ENCODE measurements at regions not wholly inside any gene's neighbourhood (a gene's known extent, or its start where the extent isn't known, plus 50 kb on each side); places are given as distances from the start of the nearest gene placed in this dataset.

DNA sequence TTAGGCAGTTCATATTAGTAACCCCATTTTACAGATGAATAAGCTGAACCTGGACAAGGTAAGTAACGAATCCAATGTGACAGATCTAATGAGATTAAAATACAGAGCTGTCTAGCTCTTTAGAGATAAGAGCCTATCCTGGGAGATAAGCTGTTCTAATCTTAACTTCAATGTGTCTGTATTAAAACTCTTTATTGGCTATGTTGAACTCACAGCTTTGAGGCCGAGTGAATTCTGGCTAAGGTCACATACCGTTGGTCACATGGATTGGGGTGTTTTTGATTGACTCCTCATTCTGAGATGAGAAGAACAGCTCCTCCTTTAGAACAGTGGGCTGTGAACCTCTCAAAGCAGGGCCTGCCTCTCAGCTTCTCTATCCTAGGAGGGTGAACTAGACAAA lies 113.4 kb upstream of the EEPD1 start:
- no peak overlapping the region for H3K4me3 ChIP-seq (ENCODE audit: low read depth in 2 of 2, low read length in 2 of 2)
- H3K36me3 ChIP-seq (ENCODE audit: control insufficient read depth, insufficient read depth, low read length) = no peaks in the 10 kb centered on the region
- peak overlapping the region; percentile 53; the same call in 1 of the 2 replicates for H3K27ac ChIP-seq (ENCODE audit: low read length)
- peaks cover 31% of the 10 kb centered on the region for H3K4me1 ChIP-seq (ENCODE audit: control insufficient read depth, insufficient read depth, low read length)
- no peaks in the 10 kb centered on the region for H3K9me3 ChIP-seq (ENCODE audit: control insufficient read depth, insufficient read depth, low read depth, low read length)
- no peak for ATAC-seq
- no peak for TF ChIP-seq POLR2AphosphoS5 (IDR thresholded peaks at IDR 0.05; ENCODE audit: low read depth, low read length)
- TF ChIP-seq TCF7L2 (IDR thresholded peaks at IDR 0.05; ENCODE audit: low read depth, low read length) = no peak
- TF ChIP-seq SIN3A (IDR thresholded peaks at IDR 0.05; ENCODE audit: borderline replicate concordance, insufficient read depth, low read depth, low read length) = no peak
- TF ChIP-seq, protein P1, sequence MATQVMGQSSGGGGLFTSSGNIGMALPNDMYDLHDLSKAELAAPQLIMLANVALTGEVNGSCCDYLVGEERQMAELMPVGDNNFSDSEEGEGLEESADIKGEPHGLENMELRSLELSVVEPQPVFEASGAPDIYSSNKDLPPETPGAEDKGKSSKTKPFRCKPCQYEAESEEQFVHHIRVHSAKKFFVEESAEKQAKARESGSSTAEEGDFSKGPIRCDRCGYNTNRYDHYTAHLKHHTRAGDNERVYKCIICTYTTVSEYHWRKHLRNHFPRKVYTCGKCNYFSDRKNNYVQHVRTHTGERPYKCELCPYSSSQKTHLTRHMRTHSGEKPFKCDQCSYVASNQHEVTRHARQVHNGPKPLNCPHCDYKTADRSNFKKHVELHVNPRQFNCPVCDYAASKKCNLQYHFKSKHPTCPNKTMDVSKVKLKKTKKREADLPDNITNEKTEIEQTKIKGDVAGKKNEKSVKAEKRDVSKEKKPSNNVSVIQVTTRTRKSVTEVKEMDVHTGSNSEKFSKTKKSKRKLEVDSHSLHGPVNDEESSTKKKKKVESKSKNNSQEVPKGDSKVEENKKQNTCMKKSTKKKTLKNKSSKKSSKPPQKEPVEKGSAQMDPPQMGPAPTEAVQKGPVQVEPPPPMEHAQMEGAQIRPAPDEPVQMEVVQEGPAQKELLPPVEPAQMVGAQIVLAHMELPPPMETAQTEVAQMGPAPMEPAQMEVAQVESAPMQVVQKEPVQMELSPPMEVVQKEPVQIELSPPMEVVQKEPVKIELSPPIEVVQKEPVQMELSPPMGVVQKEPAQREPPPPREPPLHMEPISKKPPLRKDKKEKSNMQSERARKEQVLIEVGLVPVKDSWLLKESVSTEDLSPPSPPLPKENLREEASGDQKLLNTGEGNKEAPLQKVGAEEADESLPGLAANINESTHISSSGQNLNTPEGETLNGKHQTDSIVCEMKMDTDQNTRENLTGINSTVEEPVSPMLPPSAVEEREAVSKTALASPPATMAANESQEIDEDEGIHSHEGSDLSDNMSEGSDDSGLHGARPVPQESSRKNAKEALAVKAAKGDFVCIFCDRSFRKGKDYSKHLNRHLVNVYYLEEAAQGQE (IDR thresholded peaks at IDR 0.05; ENCODE audit: insufficient read depth in 1 of 2, low read depth in 2 of 2, low read length in 1 of 2) = no peak
- TF ChIP-seq, protein P2, sequence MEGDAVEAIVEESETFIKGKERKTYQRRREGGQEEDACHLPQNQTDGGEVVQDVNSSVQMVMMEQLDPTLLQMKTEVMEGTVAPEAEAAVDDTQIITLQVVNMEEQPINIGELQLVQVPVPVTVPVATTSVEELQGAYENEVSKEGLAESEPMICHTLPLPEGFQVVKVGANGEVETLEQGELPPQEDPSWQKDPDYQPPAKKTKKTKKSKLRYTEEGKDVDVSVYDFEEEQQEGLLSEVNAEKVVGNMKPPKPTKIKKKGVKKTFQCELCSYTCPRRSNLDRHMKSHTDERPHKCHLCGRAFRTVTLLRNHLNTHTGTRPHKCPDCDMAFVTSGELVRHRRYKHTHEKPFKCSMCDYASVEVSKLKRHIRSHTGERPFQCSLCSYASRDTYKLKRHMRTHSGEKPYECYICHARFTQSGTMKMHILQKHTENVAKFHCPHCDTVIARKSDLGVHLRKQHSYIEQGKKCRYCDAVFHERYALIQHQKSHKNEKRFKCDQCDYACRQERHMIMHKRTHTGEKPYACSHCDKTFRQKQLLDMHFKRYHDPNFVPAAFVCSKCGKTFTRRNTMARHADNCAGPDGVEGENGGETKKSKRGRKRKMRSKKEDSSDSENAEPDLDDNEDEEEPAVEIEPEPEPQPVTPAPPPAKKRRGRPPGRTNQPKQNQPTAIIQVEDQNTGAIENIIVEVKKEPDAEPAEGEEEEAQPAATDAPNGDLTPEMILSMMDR (IDR thresholded peaks at IDR 0.05) = no peak
- in situ Hi-C loops (cut with HindIII; ENCODE audit: low pct_unique_long_range_greater_than_20kb, low sequenced_read_pairs) = no loop called here
- intact Hi-C loops (cut with micrococcal nuclease; ENCODE audit: unreplicated experiment) = no loop called here
- no peak for DNase-seq (ENCODE audit: low read depth, low spot score)
- ChIA-PET CTCF (interaction anchor here (0.7 kb wide), 1 partner anchor 10 kb away, joined by 3 read pairs; no protein-coding TSS in a partner anchor), POLR2A (no interaction called here)
- no TSS peak for BruUV-seq (replicated peaks)
- no peaks in the 10 kb centered on the region for H3K27me3 ChIP-seq (ENCODE audit: control insufficient read depth, insufficient read depth, low read length)

DNA sequence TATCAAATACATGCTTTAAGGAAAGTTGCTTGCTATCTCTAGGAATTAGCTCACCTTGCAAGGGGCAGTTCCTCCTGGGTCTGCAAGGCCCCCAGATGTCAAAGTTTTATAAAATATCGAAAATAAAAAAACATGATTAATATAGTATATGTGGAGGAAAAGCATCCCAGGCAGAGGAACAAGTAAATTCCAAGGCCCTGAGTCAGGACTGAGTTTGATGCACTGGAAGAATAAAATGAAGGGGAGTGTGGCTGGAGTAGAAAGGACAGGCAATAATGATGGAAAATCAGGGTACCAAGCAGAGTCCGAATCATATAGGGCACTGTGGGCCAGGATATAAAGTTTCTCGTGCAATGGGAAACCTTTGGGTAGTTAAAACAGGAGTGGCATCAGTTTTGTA lies 112.4 kb upstream of the EEPD1 start:
- in situ Hi-C loops (cut with HindIII; ENCODE audit: low pct_unique_long_range_greater_than_20kb, low sequenced_read_pairs) = no loop called here
- intact Hi-C loops (cut with micrococcal nuclease; ENCODE audit: unreplicated experiment) = no loop called here
- TF ChIP-seq, protein P1 (IDR thresholded peaks at IDR 0.05; ENCODE audit: insufficient read depth in 1 of 2, low read depth in 2 of 2, low read length in 1 of 2) = no peak
- TF ChIP-seq SIN3A (IDR thresholded peaks at IDR 0.05; ENCODE audit: borderline replicate concordance, insufficient read depth, low read depth, low read length) (no peak), TCF7L2 (IDR thresholded peaks at IDR 0.05; ENCODE audit: low read depth, low read length) (no peak), POLR2AphosphoS5 (IDR thresholded peaks at IDR 0.05; ENCODE audit: low read depth, low read length) (no peak)
- TF ChIP-seq, protein P2 (IDR thresholded peaks at IDR 0.05) = no peak
- peak overlapping the region; percentile 53 for H3K27ac ChIP-seq (ENCODE audit: low read length)
- H3K4me3 ChIP-seq (ENCODE audit: low read depth in 2 of 2, low read length in 2 of 2) = no peak overlapping the region
- no peaks in the 10 kb centered on the region for H3K9me3 ChIP-seq (ENCODE audit: control insufficient read depth, insufficient read depth, low read depth, low read length)
- no TSS peak for BruUV-seq (replicated peaks)
- no peaks in the 10 kb centered on the region for H3K36me3 ChIP-seq (ENCODE audit: control insufficient read depth, insufficient read depth, low read length)
- H3K27me3 ChIP-seq (ENCODE audit: control insufficient read depth, insufficient read depth, low read length) = no peaks in the 10 kb centered on the region
- ChIA-PET CTCF (no interaction called here), POLR2A (interaction anchor here (0.6 kb wide), 1 partner anchor 14 kb away, joined by 4 read pairs; no protein-coding TSS in a partner anchor)
- DNase-seq (ENCODE audit: low read depth, low spot score) (no peak), ATAC-seq (no peak)
- H3K4me1 ChIP-seq (ENCODE audit: control insufficient read depth, insufficient read depth, low read length) = peaks cover 25% of the 10 kb centered on the region
